H9 (cell line): ENCODE measurements at regions not wholly inside any gene's neighbourhood (a gene's known extent, or its start where the extent isn't known, plus 50 kb on each side); places are given as distances from the start of the nearest gene placed in this dataset.

Experiments
- DNase-seq: peaks from one replicate; pipeline ENCODE4 v3.0.0-alpha.2; 2017
- H2AFZ ChIP-seq: one replicate; pipeline ENCODE4 v1.6.1; 2013; ENCODE audit warnings: mild to moderate bottlenecking, low read length, control low read depth, moderate library complexity
- H2AK5ac ChIP-seq: 2 replicates; pipeline ENCODE4 v1.6.1; 2013; ENCODE audit warnings: low read length, control low read depth, mixed read lengths; ENCODE audit not compliant: insufficient read length
- H2BK120ac ChIP-seq: one replicate; pipeline ENCODE4 v1.6.1; 2013; ENCODE audit warnings: low read depth, mild to moderate bottlenecking, low read length, control low read depth, inconsistent platforms; ENCODE audit not compliant: poor library complexity, severe bottlenecking
- H2BK12ac ChIP-seq: 2 replicates; pipeline ENCODE4 v1.6.1; 2013; ENCODE audit warnings: low read length, control low read depth, mixed read lengths, low read depth; ENCODE audit not compliant: insufficient read length
- H2BK15ac ChIP-seq: 2 replicates; pipeline ENCODE4 v1.6.1; 2013; ENCODE audit warnings: low read depth, low read length, control low read depth
- H2BK20ac ChIP-seq: one replicate; pipeline ENCODE4 v1.6.1; 2013; ENCODE audit warnings: low read depth, mild to moderate bottlenecking, low read length, control low read depth, inconsistent platforms; ENCODE audit not compliant: poor library complexity, severe bottlenecking
- H2BK5ac ChIP-seq: 2 replicates; pipeline ENCODE4 v1.6.1; 2013; ENCODE audit warnings: low read length, control low read depth, mixed read lengths; ENCODE audit not compliant: insufficient read length
- H3K14ac ChIP-seq: 2 replicates; pipeline ENCODE4 v1.6.1; 2013; ENCODE audit warnings: low read length, control low read depth; ENCODE audit not compliant: insufficient read depth
- H3K18ac ChIP-seq: 2 replicates; pipeline ENCODE4 v1.6.1; 2013; ENCODE audit warnings: low read depth, mild to moderate bottlenecking, mixed read lengths, low read length, control low read depth; ENCODE audit not compliant: insufficient read length
- H3K23ac ChIP-seq: 2 replicates; pipeline ENCODE4 v1.6.1; 2013; ENCODE audit warnings: low read length, control low read depth, mixed read lengths, low read depth; ENCODE audit not compliant: insufficient read length
- H3K23me2 ChIP-seq: 2 replicates; pipeline ENCODE4 v1.6.1; 2013; ENCODE audit warnings: low read depth, mild to moderate bottlenecking, mixed read lengths, low read length, control low read depth; ENCODE audit not compliant: insufficient read length, poor library complexity, severe bottlenecking
- H3K27ac ChIP-seq: 2 replicates; pipeline ENCODE4 v1.5.1; 2013; ENCODE audit warnings: low read length, control low read depth, mixed read lengths, low read depth; ENCODE audit not compliant: insufficient read length
- H3K27me3 ChIP-seq: 2 replicates; pipeline ENCODE4 v1.6.1; 2013; ENCODE audit warnings: low read length, control low read depth, inconsistent platforms; ENCODE audit not compliant: insufficient read depth
- H3K4ac ChIP-seq: 2 replicates; pipeline ENCODE4 v1.6.1; 2013; ENCODE audit warnings: low read depth, mild to moderate bottlenecking, control low read depth, inconsistent platforms, low read length, moderate library complexity
- H3K4me1 ChIP-seq: 2 replicates; pipeline ENCODE4 v1.6.1; 2013; ENCODE audit warnings: low read length, control low read depth, inconsistent platforms; ENCODE audit not compliant: insufficient read depth
- H3K4me2 ChIP-seq: 2 replicates; pipeline ENCODE4 v1.6.1; 2013; ENCODE audit warnings: low read length, control low read depth, mixed read lengths; ENCODE audit not compliant: insufficient read length, insufficient read depth
- H3K56ac ChIP-seq: 2 replicates; pipeline ENCODE4 v1.6.1; 2013; ENCODE audit warnings: low read depth, mild to moderate bottlenecking, mixed read lengths, low read length, control low read depth; ENCODE audit not compliant: insufficient read length
- H3K79me1 ChIP-seq: 2 replicates; pipeline ENCODE4 v1.6.1; 2013; ENCODE audit warnings: low read depth, mild to moderate bottlenecking, moderate library complexity, low read length, control low read depth, inconsistent platforms; ENCODE audit not compliant: insufficient read depth, poor library complexity, severe bottlenecking
- H3K79me2 ChIP-seq: 2 replicates; pipeline ENCODE4 v1.6.1; 2013; ENCODE audit warnings: low read length, control low read depth, inconsistent platforms; ENCODE audit not compliant: insufficient read depth
- H3K9ac ChIP-seq: 2 replicates; pipeline ENCODE4 v1.6.1; 2013; ENCODE audit warnings: low read length, control low read depth, mixed read lengths; ENCODE audit not compliant: insufficient read length; ENCODE audit errors: extremely low read depth
- H3K9me3 ChIP-seq: one replicate; pipeline ENCODE4 v1.6.1; 2013; ENCODE audit warnings: low read depth, low read length, inconsistent platforms; ENCODE audit not compliant: control insufficient read depth
- H3T11ph ChIP-seq: one replicate; pipeline ENCODE4 v1.6.1; 2013; ENCODE audit warnings: mild to moderate bottlenecking, low read length, control low read depth, inconsistent platforms
- H4K20me1 ChIP-seq: one replicate; pipeline ENCODE4 v1.6.1; 2013; ENCODE audit not compliant: control insufficient read depth, insufficient read length, insufficient read depth
- H4K5ac ChIP-seq: 2 replicates; pipeline ENCODE4 v1.6.1; 2013; ENCODE audit warnings: low read depth, mild to moderate bottlenecking, mixed read lengths, low read length, control low read depth; ENCODE audit not compliant: insufficient read length
- H4K8ac ChIP-seq: replicated peaks from 2 replicates; pipeline ENCODE4 v1.6.1; 2013; ENCODE audit warnings: low read length, control low read depth, mixed read lengths, low read depth; ENCODE audit not compliant: insufficient read length
- H4K91ac ChIP-seq: 2 replicates; pipeline ENCODE4 v1.6.1; 2013; ENCODE audit warnings: low read depth, mild to moderate bottlenecking, moderate library complexity, mixed read lengths, low read length, control low read depth; ENCODE audit not compliant: insufficient read length
- H3K27ac Mint-ChIP-seq, 3 experiments: 2 replicates in 2 of 3; 3 replicates in 1 of 3; pipeline ENCODE4 v1.8.0; 2020 to 2021; ENCODE audit warnings: mixed read lengths in 3 of 3, mild to moderate bottlenecking in 1 of 3, moderate library complexity in 1 of 3
- H3K27me3 Mint-ChIP-seq: 2 replicates; pipeline ENCODE4 v1.8.0; 2021; ENCODE audit warnings: low read depth, mild to moderate bottlenecking, moderate library complexity, mixed read lengths
- H3K36me3 Mint-ChIP-seq, 3 experiments: 2 replicates in 2 of 3; 3 replicates in 1 of 3; pipeline ENCODE4 v1.8.0; 2020 to 2021; ENCODE audit warnings: low read depth in 3 of 3, mixed read lengths in 3 of 3; ENCODE audit not compliant: insufficient read depth in 1 of 3
- H3K4me1 Mint-ChIP-seq, 2 experiments: 2 replicates each; pipeline ENCODE4 v1.8.0; 2020; ENCODE audit warnings: mixed read lengths in 2 of 2
- H3K4me3 Mint-ChIP-seq, 2 experiments: 2 replicates in 1 of 2; 3 replicates in 1 of 2; pipeline ENCODE4 v1.8.0; 2020 to 2021; ENCODE audit warnings: mild to moderate bottlenecking in 2 of 2, mixed read lengths in 2 of 2, moderate library complexity in 1 of 2
- H3K9me3 Mint-ChIP-seq, 2 experiments: 2 replicates in 1 of 2; 3 replicates in 1 of 2; pipeline ENCODE4 v1.8.0; 2020; ENCODE audit warnings: mild to moderate bottlenecking in 2 of 2, mixed read lengths in 2 of 2, moderate library complexity in 1 of 2
- CTCF ChIP-seq: fragments of 200-600 bp; sonication (generic); conservative IDR thresholded peaks from 3 replicates; pipeline ENCODE4 v1.8.0; 2021; ENCODE audit warnings: antibody characterized with exemption, mild to moderate bottlenecking
- whole genome bisulfite sequencing: extraction: QIAGEN DNeasy Blood & Tissue Kit; methylation state at CpG from one replicate; pipeline ENCODE4 v1.1.7; 2013; ENCODE audit warnings: missing lambda C conversion rate, low lambda C conversion rate, mixed read lengths; ENCODE audit not compliant: insufficient read length; ENCODE audit errors: extremely low coverage; 5-methylcytosine and 5-hydroxymethylcytosine counted together

DNA sequence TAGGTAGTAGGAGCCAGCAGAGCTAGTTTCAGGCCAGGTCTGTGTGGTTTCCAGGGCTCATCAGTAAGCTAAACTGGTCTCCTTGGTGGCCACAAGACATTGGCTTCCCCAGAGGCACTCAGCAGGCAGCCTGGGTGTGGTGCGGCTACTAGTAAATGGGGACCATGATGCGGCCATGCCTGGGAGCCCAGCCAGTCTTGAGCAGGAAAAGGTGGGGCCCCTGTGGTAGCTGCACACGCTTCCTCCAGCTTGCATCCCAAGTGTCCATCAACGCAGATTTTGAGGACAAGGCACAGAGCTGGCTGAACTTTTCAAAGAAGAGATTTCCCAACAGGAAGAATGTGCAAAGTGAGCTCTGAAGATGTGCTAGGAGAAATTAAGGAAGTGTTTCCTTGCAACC is 107.4 kb upstream of the NAA20 start:
- Histone ChIP-seq H2BK12ac (no peak overlapping the region), H4K20me1 (no peaks in the 10 kb centered on the region), H3K9ac (no peak overlapping the region), H3K23ac (no peak overlapping the region), H3K56ac (no peak overlapping the region), H3K27me3 (no peaks in the 10 kb centered on the region), H3K4ac (no peak overlapping the region), H3K14ac (no peak overlapping the region), H3K23me2 (no peaks in the 10 kb centered on the region), H4K5ac (no peak overlapping the region), H3T11ph (no peak overlapping the region), H2AFZ (no peak overlapping the region), H2BK5ac (no peak overlapping the region), H2BK120ac (no peak overlapping the region), H4K8ac (no peak overlapping the region), H2AK5ac (no peak overlapping the region), H3K4me2 (no peak overlapping the region), H3K18ac (no peak overlapping the region), H3K9me3 (no peaks in the 10 kb centered on the region), H2BK15ac (no peak overlapping the region), H3K4me1 (no peaks in the 10 kb centered on the region), H3K79me1 (no peaks in the 10 kb centered on the region), H3K27ac (no peak overlapping the region), H4K91ac (no peak overlapping the region), H3K79me2 (no peaks in the 10 kb centered on the region), H2BK20ac (no peak overlapping the region)
- H3K9me3 Mint-ChIP-seq, result no peaks in the 10 kb centered on the region
- no peak overlapping the region for H3K27ac Mint-ChIP-seq
- no peak overlapping the region for H3K4me3 Mint-ChIP-seq
- no peak for TF ChIP-seq CTCF
- H3K36me3 Mint-ChIP-seq, result no peaks in the 10 kb centered on the region
- H3K27me3 Mint-ChIP-seq, result no peaks in the 10 kb centered on the region
- DNase-seq, result no peak
- H3K4me1 Mint-ChIP-seq, result no peaks in the 10 kb centered on the region; a peak in 1 of 4 replicates
- WGBS, result no CpG with 5 or more reads among the region's 4 CpGs
